ENCODE measurements at regions not wholly inside any gene's neighbourhood (a gene's known extent, or its start where the extent isn't known, plus 50 kb on each side); places are given as distances from the start of the nearest gene placed in this dataset.

- TF ChIP-seq TCF4 (CRISPR knock-in tag; IDR thresholded peaks at IDR 0.05; ENCODE audit: borderline replicate concordance) (no peak), ESRRG (CRISPR knock-in tag; IDR thresholded peaks at IDR 0.05) (no peak), ZNF8 (CRISPR knock-in tag; IDR thresholded peaks at IDR 0.05) (no peak), ZC3H10 (CRISPR knock-in tag; IDR thresholded peaks at IDR 0.05) (no peak), GLIS3 (CRISPR knock-in tag; IDR thresholded peaks at IDR 0.05) (no peak), PPARA (CRISPR knock-in tag; IDR thresholded peaks at IDR 0.05; ENCODE audit: borderline replicate concordance) (no peak), ZFP30 (CRISPR knock-in tag; IDR thresholded peaks at IDR 0.05) (no peak), ZNF565 (CRISPR knock-in tag; conservative IDR thresholded peaks at IDR 0.05; ENCODE audit: low read depth) (no peak), ISL1 (CRISPR knock-in tag; IDR thresholded peaks at IDR 0.05) (no peak), CSRNP3 (CRISPR knock-in tag; IDR thresholded peaks at IDR 0.05) (no peak), ZNF70 (CRISPR knock-in tag; IDR thresholded peaks at IDR 0.05) (no peak), OSR1 (CRISPR knock-in tag; IDR thresholded peaks at IDR 0.05) (no peak), ZFP3 (CRISPR knock-in tag; IDR thresholded peaks at IDR 0.05) (no peak)
- TF ChIP-seq, protein P1, sequence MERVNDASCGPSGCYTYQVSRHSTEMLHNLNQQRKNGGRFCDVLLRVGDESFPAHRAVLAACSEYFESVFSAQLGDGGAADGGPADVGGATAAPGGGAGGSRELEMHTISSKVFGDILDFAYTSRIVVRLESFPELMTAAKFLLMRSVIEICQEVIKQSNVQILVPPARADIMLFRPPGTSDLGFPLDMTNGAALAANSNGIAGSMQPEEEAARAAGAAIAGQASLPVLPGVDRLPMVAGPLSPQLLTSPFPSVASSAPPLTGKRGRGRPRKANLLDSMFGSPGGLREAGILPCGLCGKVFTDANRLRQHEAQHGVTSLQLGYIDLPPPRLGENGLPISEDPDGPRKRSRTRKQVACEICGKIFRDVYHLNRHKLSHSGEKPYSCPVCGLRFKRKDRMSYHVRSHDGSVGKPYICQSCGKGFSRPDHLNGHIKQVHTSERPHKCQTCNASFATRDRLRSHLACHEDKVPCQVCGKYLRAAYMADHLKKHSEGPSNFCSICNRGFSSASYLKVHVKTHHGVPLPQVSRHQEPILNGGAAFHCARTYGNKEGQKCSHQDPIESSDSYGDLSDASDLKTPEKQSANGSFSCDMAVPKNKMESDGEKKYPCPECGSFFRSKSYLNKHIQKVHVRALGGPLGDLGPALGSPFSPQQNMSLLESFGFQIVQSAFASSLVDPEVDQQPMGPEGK (CRISPR knock-in tag; IDR thresholded peaks at IDR 0.05; ENCODE audit: borderline replicate concordance) = no peak
- no peak for ATAC-seq
Measured at GRCh38 chr5:107224272-107224671, 446.5 kb downstream of the EFNA5 start.

GRCh38 chr5:107223066-107223465 is 447.7 kb downstream of the EFNA5 start:
- ATAC-seq = no peak
- TF ChIP-seq CREB5 (CRISPR knock-in tag; IDR thresholded peaks at IDR 0.05; ENCODE audit: low read depth) (no peak), ZFP3 (CRISPR knock-in tag; IDR thresholded peaks at IDR 0.05) (no peak), GLIS3 (CRISPR knock-in tag; IDR thresholded peaks at IDR 0.05) (no peak), ESRRG (CRISPR knock-in tag; IDR thresholded peaks at IDR 0.05) (no peak), CSRNP3 (CRISPR knock-in tag; IDR thresholded peaks at IDR 0.05) (no peak), ZNF70 (CRISPR knock-in tag; IDR thresholded peaks at IDR 0.05) (no peak), PPARA (CRISPR knock-in tag; IDR thresholded peaks at IDR 0.05; ENCODE audit: borderline replicate concordance) (no peak), ZNF565 (CRISPR knock-in tag; conservative IDR thresholded peaks at IDR 0.05; ENCODE audit: low read depth) (no peak), CSDC2 (CRISPR knock-in tag; IDR thresholded peaks at IDR 0.05) (no peak), TOX (CRISPR knock-in tag; IDR thresholded peaks at IDR 0.05; ENCODE audit: borderline replicate concordance) (no peak)
- TF ChIP-seq, protein P2, sequence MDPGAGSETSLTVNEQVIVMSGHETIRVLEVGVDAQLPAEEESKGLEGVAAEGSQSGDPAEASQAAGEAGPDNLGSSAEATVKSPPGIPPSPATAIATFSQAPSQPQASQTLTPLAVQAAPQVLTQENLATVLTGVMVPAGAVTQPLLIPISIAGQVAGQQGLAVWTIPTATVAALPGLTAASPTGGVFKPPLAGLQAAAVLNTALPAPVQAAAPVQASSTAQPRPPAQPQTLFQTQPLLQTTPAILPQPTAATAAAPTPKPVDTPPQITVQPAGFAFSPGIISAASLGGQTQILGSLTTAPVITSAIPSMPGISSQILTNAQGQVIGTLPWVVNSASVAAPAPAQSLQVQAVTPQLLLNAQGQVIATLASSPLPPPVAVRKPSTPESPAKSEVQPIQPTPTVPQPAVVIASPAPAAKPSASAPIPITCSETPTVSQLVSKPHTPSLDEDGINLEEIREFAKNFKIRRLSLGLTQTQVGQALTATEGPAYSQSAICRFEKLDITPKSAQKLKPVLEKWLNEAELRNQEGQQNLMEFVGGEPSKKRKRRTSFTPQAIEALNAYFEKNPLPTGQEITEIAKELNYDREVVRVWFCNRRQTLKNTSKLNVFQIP (CRISPR knock-in tag; IDR thresholded peaks at IDR 0.05; ENCODE audit: borderline replicate concordance, low read depth) = no peak

DNA sequence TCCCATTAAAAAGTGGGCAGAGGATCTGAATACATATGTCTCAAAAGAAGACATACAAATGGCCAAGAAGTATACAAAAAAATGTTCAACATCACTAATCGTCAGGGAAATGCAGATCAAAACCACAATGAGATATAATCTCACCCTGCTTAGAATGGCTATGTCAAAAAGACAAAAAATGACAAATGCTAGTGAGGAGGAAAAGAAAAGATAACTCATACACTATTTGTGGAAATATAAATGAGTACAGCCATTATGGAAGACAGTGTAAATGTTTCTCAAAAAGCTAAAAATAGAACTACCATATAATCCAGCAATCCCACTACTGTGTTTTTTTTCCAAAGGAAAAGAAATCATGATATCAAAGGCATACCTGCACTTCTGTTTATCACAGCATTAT is 450.7 kb downstream of the EFNA5 start:
- no peak for TF ChIP-seq CSRNP3 (CRISPR knock-in tag; IDR thresholded peaks at IDR 0.05)
- no peak for TF ChIP-seq TOX (CRISPR knock-in tag; IDR thresholded peaks at IDR 0.05; ENCODE audit: borderline replicate concordance)
- no peak for TF ChIP-seq ESRRG (CRISPR knock-in tag; IDR thresholded peaks at IDR 0.05)
- TF ChIP-seq, protein P1 (CRISPR knock-in tag; IDR thresholded peaks at IDR 0.05; ENCODE audit: borderline replicate concordance) = no peak
- no peak for TF ChIP-seq PPARA (CRISPR knock-in tag; IDR thresholded peaks at IDR 0.05; ENCODE audit: borderline replicate concordance)
- no peak for TF ChIP-seq GLIS3 (CRISPR knock-in tag; IDR thresholded peaks at IDR 0.05)
- no peak for ATAC-seq
